ENCODE measurements at regions not wholly inside any gene's neighbourhood (a gene's known extent, or its start where the extent isn't known, plus 50 kb on each side); places are given as distances from the start of the nearest gene placed in this dataset.

DNA sequence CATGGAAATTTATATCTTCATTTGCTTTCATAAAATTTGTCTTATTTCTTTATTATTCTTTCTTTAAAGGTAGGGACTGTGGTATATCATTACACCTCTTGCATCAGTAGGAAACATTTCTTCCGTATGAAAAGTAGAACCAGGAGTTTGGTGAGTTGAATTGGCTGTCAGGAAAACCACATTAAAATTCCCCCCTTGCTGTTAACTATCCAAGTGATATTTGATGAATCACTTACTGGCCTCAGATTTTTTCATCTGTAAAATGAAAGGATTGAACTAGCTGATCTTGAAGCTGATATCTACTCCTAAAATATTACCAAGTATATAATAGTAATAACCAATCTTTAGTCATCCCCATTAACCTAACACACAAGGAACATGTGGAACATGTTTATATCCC lies 460.9 kb downstream of the GJA1 start:
- POLR2A ChIA-PET (ENCODE audit: unreplicated experiment) = no interaction called here
- no peaks in the 10 kb centered on the region for H3F3A ChIP-seq (ENCODE audit: low read length, unreplicated experiment)
- H2AFZ ChIP-seq (ENCODE audit: low read length) = no peak overlapping the region
- DNase-seq (no peak), ATAC-seq (no peak)
- no peaks in the 10 kb centered on the region for H3K9me3 ChIP-seq (ENCODE audit: low read length)
- H3K4me3 ChIP-seq (ENCODE audit: low read length) = no peak overlapping the region
- H3K36me3 ChIP-seq (ENCODE audit: low read depth, low read length) = no peaks in the 10 kb centered on the region
- no peak overlapping the region for H3K9ac ChIP-seq (ENCODE audit: low read length)
- H4K20me1 ChIP-seq (ENCODE audit: low read length) = no peaks in the 10 kb centered on the region
- H3K79me2 ChIP-seq (ENCODE audit: low read length) = no peaks in the 10 kb centered on the region
- H3K4me2 ChIP-seq (ENCODE audit: low read length) = no peak overlapping the region
- no peaks in the 10 kb centered on the region for H3K4me1 ChIP-seq (ENCODE audit: insufficient read depth, low read length)
- no TSS peak for BruUV-seq (replicated peaks)
- H3K9me2 ChIP-seq (replicated peaks; ENCODE audit: low read length) = no peaks in the 10 kb centered on the region
- no peak overlapping the region for H3K27ac ChIP-seq (ENCODE audit: low read length)
- H3K27me3 ChIP-seq (ENCODE audit: low read length) = no peaks in the 10 kb centered on the region
- intact Hi-C loops (cut with micrococcal nuclease) = no loop called here
- CTCF ChIA-PET = no interaction called here
- TF ChIP-seq, protein P1, sequence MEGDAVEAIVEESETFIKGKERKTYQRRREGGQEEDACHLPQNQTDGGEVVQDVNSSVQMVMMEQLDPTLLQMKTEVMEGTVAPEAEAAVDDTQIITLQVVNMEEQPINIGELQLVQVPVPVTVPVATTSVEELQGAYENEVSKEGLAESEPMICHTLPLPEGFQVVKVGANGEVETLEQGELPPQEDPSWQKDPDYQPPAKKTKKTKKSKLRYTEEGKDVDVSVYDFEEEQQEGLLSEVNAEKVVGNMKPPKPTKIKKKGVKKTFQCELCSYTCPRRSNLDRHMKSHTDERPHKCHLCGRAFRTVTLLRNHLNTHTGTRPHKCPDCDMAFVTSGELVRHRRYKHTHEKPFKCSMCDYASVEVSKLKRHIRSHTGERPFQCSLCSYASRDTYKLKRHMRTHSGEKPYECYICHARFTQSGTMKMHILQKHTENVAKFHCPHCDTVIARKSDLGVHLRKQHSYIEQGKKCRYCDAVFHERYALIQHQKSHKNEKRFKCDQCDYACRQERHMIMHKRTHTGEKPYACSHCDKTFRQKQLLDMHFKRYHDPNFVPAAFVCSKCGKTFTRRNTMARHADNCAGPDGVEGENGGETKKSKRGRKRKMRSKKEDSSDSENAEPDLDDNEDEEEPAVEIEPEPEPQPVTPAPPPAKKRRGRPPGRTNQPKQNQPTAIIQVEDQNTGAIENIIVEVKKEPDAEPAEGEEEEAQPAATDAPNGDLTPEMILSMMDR (conservative IDR thresholded peaks at IDR 0.05; ENCODE audit: low read depth, low read length) = no peak
- TF ChIP-seq EZH2 (IDR thresholded peaks at IDR 0.05; ENCODE audit: low read length, unreplicated experiment) (no peak), EZH2phosphoT487 (IDR thresholded peaks at IDR 0.05; ENCODE audit: borderline replicate concordance, low read length) (no peak)

DNA sequence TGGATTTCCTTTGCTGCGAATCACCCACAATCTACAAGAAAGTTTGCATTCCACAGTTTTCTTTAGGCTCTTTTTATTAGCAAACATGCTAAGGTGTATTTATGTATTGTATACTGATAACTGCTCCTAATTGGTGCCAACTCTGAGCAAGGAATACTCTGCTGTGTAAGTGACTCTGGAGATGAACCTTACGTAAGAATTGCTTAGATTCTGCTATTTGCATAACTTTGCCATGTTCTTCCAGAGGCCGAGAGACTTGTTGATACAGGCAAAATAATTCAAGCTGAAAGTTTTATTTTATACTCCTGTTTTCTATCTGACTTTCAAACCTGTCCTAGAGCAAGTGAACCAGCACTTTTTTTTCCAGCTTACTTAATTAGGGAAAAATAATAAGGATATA lies 461.3 kb downstream of the GJA1 start:
- TF ChIP-seq, protein P1 (conservative IDR thresholded peaks at IDR 0.05; ENCODE audit: low read depth, low read length) = no peak
- TF ChIP-seq EZH2 (IDR thresholded peaks at IDR 0.05; ENCODE audit: low read length, unreplicated experiment) (no peak), EZH2phosphoT487 (IDR thresholded peaks at IDR 0.05; ENCODE audit: borderline replicate concordance, low read length) (no peak)

DNA sequence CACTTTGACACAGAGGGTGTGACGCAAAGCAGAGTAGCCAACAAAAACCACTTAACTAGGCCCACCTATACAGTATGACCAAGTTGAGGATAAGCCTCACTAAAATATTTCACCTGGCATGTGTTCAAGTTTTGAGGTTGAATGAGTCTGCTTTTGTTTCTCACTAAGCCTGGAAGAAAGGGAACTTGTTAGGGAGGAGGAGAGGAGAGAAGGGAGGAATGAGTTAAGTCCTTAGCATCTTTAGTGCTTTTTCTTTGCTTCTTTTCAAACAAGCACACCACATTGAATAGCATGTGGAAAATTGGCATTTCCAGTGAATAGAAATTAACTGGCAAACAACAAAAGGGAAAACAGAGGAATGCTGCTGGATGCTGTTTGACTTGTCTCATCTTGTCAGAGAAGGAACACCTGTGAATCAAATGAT lies 461.9 kb downstream of the GJA1 start:
- no peak for ATAC-seq

More for the DNA sequence above, 461.3 kb downstream of the GJA1 start:
- Histone ChIP-seq H3K4me1 (ENCODE audit: insufficient read depth, low read length) (no peaks in the 10 kb centered on the region), H3K9me2 (replicated peaks; ENCODE audit: low read length) (no peaks in the 10 kb centered on the region), H3K27me3 (ENCODE audit: low read length) (no peaks in the 10 kb centered on the region), H3K27ac (ENCODE audit: low read length) (no peak overlapping the region), H4K20me1 (ENCODE audit: low read length) (no peaks in the 10 kb centered on the region), H3F3A (ENCODE audit: low read length, unreplicated experiment) (no peaks in the 10 kb centered on the region), H3K9ac (ENCODE audit: low read length) (no peak overlapping the region), H2AFZ (ENCODE audit: low read length) (no peak overlapping the region), H3K9me3 (ENCODE audit: low read length) (no peaks in the 10 kb centered on the region), H3K4me3 (ENCODE audit: low read length) (no peak overlapping the region), H3K4me2 (ENCODE audit: low read length) (no peak overlapping the region), H3K36me3 (ENCODE audit: low read depth, low read length) (no peaks in the 10 kb centered on the region), H3K79me2 (ENCODE audit: low read length) (no peaks in the 10 kb centered on the region)
- ChIA-PET CTCF (no interaction called here), POLR2A (ENCODE audit: unreplicated experiment) (no interaction called here)
- no peak for ATAC-seq
- intact Hi-C loops (cut with micrococcal nuclease) = no loop called here
- DNase-seq = no peak
- no TSS peak for BruUV-seq (replicated peaks)

More for the DNA sequence above, 461.9 kb downstream of the GJA1 start:
- DNase-seq = no peak
- no peak overlapping the region for H3K4me2 ChIP-seq (ENCODE audit: low read length)
- no peaks in the 10 kb centered on the region for H3K79me2 ChIP-seq (ENCODE audit: low read length)
- intact Hi-C loops (cut with micrococcal nuclease) = no loop called here
- H3K27ac ChIP-seq (ENCODE audit: low read length) = no peak overlapping the region
- ChIA-PET POLR2A (ENCODE audit: unreplicated experiment) (no interaction called here), CTCF (no interaction called here)
- no peak overlapping the region for H3K4me3 ChIP-seq (ENCODE audit: low read length)
- H3K4me1 ChIP-seq (ENCODE audit: insufficient read depth, low read length) = no peaks in the 10 kb centered on the region
- H3K9ac ChIP-seq (ENCODE audit: low read length) = no peak overlapping the region
- H4K20me1 ChIP-seq (ENCODE audit: low read length) = no peaks in the 10 kb centered on the region
- no peak overlapping the region for H2AFZ ChIP-seq (ENCODE audit: low read length)
- BruUV-seq (replicated peaks) = no TSS peak
- no peaks in the 10 kb centered on the region for H3K9me2 ChIP-seq (replicated peaks; ENCODE audit: low read length)
- H3F3A ChIP-seq (ENCODE audit: low read length, unreplicated experiment) = no peaks in the 10 kb centered on the region
- TF ChIP-seq EZH2phosphoT487 (IDR thresholded peaks at IDR 0.05; ENCODE audit: borderline replicate concordance, low read length) = no peak
- TF ChIP-seq EZH2 (IDR thresholded peaks at IDR 0.05; ENCODE audit: low read length, unreplicated experiment) = no peak
- TF ChIP-seq, protein P1 (conservative IDR thresholded peaks at IDR 0.05; ENCODE audit: low read depth, low read length) = no peak
- H3K36me3 ChIP-seq (ENCODE audit: low read depth, low read length) = no peaks in the 10 kb centered on the region
- H3K27me3 ChIP-seq (ENCODE audit: low read length) = no peaks in the 10 kb centered on the region
- H3K9me3 ChIP-seq (ENCODE audit: low read length) = no peaks in the 10 kb centered on the region

All from PC-3 (cell line).